ENCODE measurements at regions not wholly inside any gene's neighbourhood (a gene's known extent, or its start where the extent isn't known, plus 50 kb on each side); places are given as distances from the start of the nearest gene placed in this dataset.

DNA sequence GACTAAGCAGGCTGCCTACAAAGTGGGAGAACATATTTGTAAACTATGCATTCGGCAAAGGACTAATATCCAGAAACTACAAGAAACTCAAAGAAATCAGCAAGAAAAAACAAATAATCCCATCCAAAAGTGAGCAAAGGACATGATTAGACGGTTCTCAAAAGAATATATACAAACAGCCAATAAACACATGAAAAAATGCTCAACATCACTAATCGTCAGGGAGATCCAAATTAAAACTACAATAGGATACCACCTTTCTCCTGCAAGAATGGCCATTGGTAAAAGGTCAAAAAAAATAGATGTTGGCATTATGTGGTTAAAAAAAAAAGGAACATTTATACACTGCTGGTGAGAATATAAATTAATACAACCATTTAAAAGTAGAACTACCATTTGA lies 259.6 kb upstream of the SLITRK3 start:
- no peak overlapping the region for H4K5ac ChIP-seq (ENCODE audit: low read depth, low read length)
- no peak overlapping the region for H3K27ac ChIP-seq (ENCODE audit: insufficient read depth, low read length)
- no peaks in the 10 kb centered on the region for H4K20me1 ChIP-seq (ENCODE audit: insufficient read depth, low read length)
- H2AK5ac ChIP-seq (ENCODE audit: low read depth, low read length): no peak overlapping the region
- H2BK20ac ChIP-seq (ENCODE audit: low read depth, low read length): no peak overlapping the region
- no peaks in the 10 kb centered on the region for H3K4me1 ChIP-seq (ENCODE audit: control insufficient read depth, insufficient read depth, low read length)
- H3K23ac ChIP-seq (ENCODE audit: low read depth, low read length): no peak overlapping the region
- in situ Hi-C loops (cut with MboI; ENCODE audit: low sequenced_read_pairs) (no loop called here), dilution Hi-C loops (cut with HindIII; ENCODE audit: low sequenced_read_pairs, unreplicated experiment) (no loop called here), intact Hi-C loops (cut with micrococcal nuclease) (no loop called here)
- H2BK5ac ChIP-seq (ENCODE audit: low read depth, low read length, poor library complexity, severe bottlenecking): no peak overlapping the region
- H2BK15ac ChIP-seq (ENCODE audit: low read depth, low read length): no peak overlapping the region
- no peaks in the 10 kb centered on the region for H3K79me1 ChIP-seq (ENCODE audit: low read depth in 1 of 2, low read length in 2 of 2)
- H3K9me3 ChIP-seq (ENCODE audit: control insufficient read depth, insufficient read depth, low read length): no peaks in the 10 kb centered on the region
- no peak for DNase-seq
- BruUV-seq (replicated peaks): no TSS peak
- no peak overlapping the region for H3K9ac ChIP-seq (ENCODE audit: low read depth, low read length)
- no peak for ATAC-seq (ENCODE audit: low read depth)
- no peaks in the 10 kb centered on the region for H3K27me3 ChIP-seq (ENCODE audit: control insufficient read depth, insufficient read depth, low read length)
- no peak overlapping the region for H3K4me2 ChIP-seq (ENCODE audit: low read depth, low read length)
- no peak overlapping the region for H3K14ac ChIP-seq (replicated peaks; ENCODE audit: low read depth, low read length)
- H3K36me3 ChIP-seq (ENCODE audit: control insufficient read depth, insufficient read depth, low read length): no peaks in the 10 kb centered on the region
- CTCF ChIA-PET: no interaction called here
- H4K8ac ChIP-seq (ENCODE audit: low read depth in 2 of 2, low read length in 2 of 2): no peak overlapping the region
- no CpG with 5 or more reads among the region's 3 CpGs for WGBS, 2 experiments (ENCODE audit: extremely low coverage in 2 of 2, insufficient read length in 1 of 2)
- H3K4ac ChIP-seq (ENCODE audit: low read depth, low read length): no peak overlapping the region
- H3K56ac ChIP-seq (ENCODE audit: extremely low read depth, insufficient read depth, low read length): no peak overlapping the region
- no peak overlapping the region for H3K4me3 ChIP-seq (ENCODE audit: insufficient read depth, low read depth, low read length)
- H2AFZ ChIP-seq (replicated peaks; ENCODE audit: low read length, poor library complexity): no peak overlapping the region
- POLR2A ChIA-PET (ENCODE audit: unreplicated experiment): no interaction called here
- no peak overlapping the region for H4K91ac ChIP-seq (ENCODE audit: insufficient read depth, low read depth, low read length)
- H2AK9ac ChIP-seq (replicated peaks; ENCODE audit: low read depth, low read length, poor library complexity): no peak overlapping the region
- H3K9me1 ChIP-seq (ENCODE audit: insufficient read depth, low read length): no peaks in the 10 kb centered on the region
- no peak overlapping the region for H3K18ac ChIP-seq (ENCODE audit: low read depth, low read length)
- no peak for TF ChIP-seq MXI1 (IDR thresholded peaks at IDR 0.05; ENCODE audit: borderline replicate concordance, low read depth, low read length)
- no peak for TF ChIP-seq BHLHE40 (IDR thresholded peaks at IDR 0.05; ENCODE audit: low read depth, low read length)
- TF ChIP-seq, protein P1, sequence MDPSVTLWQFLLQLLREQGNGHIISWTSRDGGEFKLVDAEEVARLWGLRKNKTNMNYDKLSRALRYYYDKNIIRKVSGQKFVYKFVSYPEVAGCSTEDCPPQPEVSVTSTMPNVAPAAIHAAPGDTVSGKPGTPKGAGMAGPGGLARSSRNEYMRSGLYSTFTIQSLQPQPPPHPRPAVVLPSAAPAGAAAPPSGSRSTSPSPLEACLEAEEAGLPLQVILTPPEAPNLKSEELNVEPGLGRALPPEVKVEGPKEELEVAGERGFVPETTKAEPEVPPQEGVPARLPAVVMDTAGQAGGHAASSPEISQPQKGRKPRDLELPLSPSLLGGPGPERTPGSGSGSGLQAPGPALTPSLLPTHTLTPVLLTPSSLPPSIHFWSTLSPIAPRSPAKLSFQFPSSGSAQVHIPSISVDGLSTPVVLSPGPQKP (IDR thresholded peaks at IDR 0.05; ENCODE audit: borderline replicate concordance, low read depth, low read length): no peak
- TF ChIP-seq, protein P2, sequence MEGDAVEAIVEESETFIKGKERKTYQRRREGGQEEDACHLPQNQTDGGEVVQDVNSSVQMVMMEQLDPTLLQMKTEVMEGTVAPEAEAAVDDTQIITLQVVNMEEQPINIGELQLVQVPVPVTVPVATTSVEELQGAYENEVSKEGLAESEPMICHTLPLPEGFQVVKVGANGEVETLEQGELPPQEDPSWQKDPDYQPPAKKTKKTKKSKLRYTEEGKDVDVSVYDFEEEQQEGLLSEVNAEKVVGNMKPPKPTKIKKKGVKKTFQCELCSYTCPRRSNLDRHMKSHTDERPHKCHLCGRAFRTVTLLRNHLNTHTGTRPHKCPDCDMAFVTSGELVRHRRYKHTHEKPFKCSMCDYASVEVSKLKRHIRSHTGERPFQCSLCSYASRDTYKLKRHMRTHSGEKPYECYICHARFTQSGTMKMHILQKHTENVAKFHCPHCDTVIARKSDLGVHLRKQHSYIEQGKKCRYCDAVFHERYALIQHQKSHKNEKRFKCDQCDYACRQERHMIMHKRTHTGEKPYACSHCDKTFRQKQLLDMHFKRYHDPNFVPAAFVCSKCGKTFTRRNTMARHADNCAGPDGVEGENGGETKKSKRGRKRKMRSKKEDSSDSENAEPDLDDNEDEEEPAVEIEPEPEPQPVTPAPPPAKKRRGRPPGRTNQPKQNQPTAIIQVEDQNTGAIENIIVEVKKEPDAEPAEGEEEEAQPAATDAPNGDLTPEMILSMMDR (conservative IDR thresholded peaks at IDR 0.05; ENCODE audit: low read depth, low read length): no peak
- TF ChIP-seq MAZ (IDR thresholded peaks at IDR 0.05; ENCODE audit: borderline replicate concordance, low read depth, low read length): no peak
- no peak for TF ChIP-seq RCOR1 (IDR thresholded peaks at IDR 0.05; ENCODE audit: insufficient replicate concordance, low read length)
- no peak for TF ChIP-seq RFX5 (IDR thresholded peaks at IDR 0.05; ENCODE audit: low read depth, low read length)
- no peak for TF ChIP-seq MAFK (IDR thresholded peaks at IDR 0.05; ENCODE audit: low read depth, low read length)
- no peak for TF ChIP-seq POLR2A (IDR thresholded peaks at IDR 0.05; ENCODE audit: low read depth, low read length)
- TF ChIP-seq CHD1 (IDR thresholded peaks at IDR 0.05; ENCODE audit: low read depth, low read length): no peak
- no peak for TF ChIP-seq RAD21 (IDR thresholded peaks at IDR 0.05; ENCODE audit: low read length)
- TF ChIP-seq CEBPB (IDR thresholded peaks at IDR 0.05; ENCODE audit: low read depth, low read length): no peak
- TF ChIP-seq, protein P3, sequence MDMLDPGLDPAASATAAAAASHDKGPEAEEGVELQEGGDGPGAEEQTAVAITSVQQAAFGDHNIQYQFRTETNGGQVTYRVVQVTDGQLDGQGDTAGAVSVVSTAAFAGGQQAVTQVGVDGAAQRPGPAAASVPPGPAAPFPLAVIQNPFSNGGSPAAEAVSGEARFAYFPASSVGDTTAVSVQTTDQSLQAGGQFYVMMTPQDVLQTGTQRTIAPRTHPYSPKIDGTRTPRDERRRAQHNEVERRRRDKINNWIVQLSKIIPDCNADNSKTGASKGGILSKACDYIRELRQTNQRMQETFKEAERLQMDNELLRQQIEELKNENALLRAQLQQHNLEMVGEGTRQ (IDR thresholded peaks at IDR 0.05; ENCODE audit: low read depth, low read length): no peak
- no peak for TF ChIP-seq FOS (IDR thresholded peaks at IDR 0.05; ENCODE audit: low read depth, low read length)
- no peak overlapping the region for H2BK120ac ChIP-seq (ENCODE audit: low read depth, low read length)

All from IMR-90 (cell line).